M059J (cell line): ENCODE measurements at regions not wholly inside any gene's neighbourhood (a gene's known extent, or its start where the extent isn't known, plus 50 kb on each side); places are given as distances from the start of the nearest gene placed in this dataset.
A peak's percentile ranks its signal among the peaks of the same experiment; 100 is the strongest.

Experiments used
- DNase-seq: peaks from one replicate; pipeline ENCODE4 v3.0.0-alpha.2; 2012; ENCODE audit warnings: low read depth

DNA sequence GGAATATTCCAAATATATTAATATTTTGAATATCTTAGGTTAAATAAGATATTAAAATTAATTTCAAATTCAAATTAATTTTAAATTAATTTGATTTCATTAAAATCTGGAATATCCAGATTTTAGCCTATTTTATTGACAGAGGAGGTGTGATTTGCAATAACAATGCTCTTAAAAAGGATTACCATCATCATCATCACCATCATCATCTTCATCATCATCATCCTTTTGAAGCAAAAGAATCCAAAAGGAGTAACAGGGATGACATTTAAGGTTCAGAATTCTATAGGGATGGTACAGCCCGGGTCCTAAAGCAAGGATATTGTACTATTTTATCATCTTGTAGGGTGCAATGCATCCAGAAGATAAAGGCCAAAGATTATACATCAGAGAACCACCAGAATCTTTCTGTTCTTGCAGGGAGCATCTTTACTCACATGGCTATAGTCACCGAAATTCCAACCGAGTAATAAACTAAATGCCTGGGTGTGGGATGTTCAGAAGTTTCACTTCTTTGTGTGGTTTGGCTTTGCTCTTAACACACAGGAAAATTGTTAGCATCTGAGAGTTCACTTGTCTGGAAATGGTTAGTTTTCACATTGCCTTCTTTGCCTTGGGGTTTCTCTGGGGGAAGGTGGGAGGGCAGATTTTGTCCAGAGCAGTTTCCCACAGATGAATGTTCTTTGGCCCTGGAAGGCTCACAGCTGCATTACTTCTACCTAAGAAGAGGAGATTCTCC, 99.1 kb upstream of the ITGA6 start:
- no peak for DNase-seq

GRCh38 chr2:172329416-172329773, 98.0 kb upstream of the ITGA6 start:
- DNase-seq, result no peak

GRCh38 chr2:172329774-172330671, 97.4 kb upstream of the ITGA6 start:
- DNase-seq, result no peak

DNA sequence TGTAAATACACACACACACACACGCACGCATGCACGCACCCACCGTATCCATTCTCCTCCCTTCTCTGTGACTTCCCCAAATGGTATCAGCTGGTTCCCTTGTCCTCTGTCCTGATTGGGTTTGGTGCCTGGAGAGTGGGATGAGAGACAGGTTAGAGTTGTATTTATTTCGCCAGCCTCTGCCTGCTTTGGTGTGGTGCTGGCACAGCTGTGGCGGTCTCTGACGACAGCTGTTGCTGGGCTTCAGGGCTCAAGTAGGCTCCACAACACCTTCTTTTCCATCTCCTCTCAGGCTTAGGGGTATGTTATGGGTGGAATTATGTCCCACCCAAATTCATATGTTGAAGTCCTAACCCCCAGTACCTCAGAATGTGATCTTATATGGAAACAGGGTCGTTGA, 94.9 kb upstream of the ITGA6 start:
- no peak for DNase-seq

DNA sequence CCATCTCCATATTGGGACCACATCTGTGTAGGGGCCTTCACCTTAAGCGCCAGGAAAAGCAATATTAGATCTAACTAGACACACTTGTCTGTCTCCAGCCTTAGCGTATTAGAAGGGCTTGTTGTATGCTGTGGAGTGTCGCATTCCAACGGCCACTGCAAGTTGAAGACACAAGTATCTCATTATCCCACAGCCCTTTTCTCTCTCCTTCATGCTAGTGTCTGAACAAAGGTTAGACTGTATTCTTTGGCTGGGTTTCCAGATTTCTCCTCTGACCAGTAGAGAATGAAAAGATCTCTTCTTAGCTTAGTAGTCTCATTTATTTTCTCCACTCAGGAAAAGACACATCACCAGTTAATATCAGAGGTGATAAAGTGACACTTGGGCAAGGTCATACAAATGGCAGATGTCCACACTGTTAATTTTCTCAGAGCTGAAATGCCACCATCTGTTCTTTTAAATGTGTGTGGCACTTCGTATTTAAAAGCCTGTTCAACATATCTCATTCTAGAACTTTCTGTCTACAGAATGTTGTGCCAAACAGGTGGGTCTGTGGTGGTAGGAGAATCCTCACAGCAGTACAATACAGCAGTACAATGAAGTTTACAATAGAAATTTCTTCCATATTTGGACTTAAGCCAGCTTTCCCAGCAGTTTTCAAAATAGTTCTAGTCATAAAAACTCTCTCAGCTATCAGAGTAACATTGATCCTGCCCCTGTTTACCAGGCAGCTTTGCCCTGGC, 94.0 kb upstream of the ITGA6 start:
- DNase-seq, result no peak

- DNase-seq, result no peak
These were observed 93.4 kb upstream of the ITGA6 start for GRCh38 chr2:172333978-172334330.

DNA sequence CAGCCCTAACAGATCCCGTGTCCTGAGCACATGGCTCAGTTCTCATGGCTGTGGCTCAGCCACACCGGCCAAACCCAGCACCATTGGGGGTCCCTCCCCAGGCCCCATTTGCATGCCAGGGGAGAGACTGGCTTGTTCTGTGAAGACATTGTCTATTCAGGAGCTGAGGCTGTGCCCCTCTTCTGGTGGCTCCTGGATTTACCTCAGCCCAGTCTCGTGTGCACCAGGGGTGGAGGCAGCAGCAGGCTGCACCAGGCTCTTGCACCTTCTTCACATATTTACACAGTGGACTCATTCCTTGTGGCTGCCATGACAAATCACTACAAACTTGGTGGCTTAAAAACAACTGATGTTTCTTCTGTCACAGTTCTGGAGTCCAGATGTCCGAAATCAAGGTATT, 92.4 kb upstream of the ITGA6 start:
- DNase-seq, result no peak

- no peak for DNase-seq
These were observed 91.7 kb upstream of the ITGA6 start for GRCh38 chr2:172335736-172336135.

DNA sequence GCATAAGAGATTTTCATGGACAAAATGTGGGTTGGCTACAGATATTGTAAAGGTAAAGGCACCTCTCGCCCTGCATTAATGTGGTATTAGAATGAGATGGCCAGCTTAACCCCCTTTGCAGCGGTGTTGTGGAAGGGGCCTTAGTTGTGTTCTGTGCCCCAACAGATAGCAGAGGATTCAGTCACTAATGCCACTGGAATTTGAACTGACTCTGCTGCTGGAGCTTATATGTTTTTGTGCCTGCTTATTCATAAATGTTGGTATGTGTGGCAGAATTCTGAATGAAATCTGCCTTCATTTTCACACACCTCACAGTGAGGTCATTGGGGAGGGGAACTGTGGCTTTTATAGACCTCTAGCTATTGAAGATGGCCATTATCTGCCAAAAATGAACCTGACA, 90.7 kb upstream of the ITGA6 start:
- DNase-seq, result peak; percentile 14

DNA sequence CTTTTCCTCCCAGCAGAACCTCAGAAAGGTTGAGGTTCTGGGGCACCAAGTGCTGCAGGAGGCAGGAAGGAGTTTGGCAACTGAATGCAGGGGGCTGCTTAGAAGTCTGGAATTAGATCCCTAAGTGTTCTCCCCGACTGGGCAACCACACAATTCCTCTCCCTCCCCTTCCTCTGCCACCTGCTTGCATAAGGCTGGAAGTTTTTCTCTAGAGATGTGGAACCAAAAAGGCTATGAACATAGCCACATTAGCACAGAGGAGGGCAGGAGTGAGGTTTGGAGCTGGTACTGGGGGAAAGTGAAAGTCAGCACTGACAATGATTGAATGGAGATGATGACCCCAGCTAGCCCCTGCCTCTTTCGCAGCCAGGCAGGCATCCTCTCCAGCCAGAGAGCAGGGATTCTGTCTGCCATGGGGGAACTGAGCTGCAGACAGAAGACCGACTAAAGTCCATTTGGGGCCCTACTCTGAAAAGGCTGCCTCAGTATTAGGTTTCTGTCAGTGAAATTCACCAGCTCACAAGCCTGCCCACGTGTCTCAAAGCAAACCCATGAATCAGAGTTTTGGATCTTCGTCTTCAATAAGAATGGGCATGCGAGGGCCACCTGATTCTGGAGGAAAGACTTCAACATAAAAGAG, 87.9 kb upstream of the ITGA6 start:
- peak; percentile 35 for DNase-seq

DNA sequence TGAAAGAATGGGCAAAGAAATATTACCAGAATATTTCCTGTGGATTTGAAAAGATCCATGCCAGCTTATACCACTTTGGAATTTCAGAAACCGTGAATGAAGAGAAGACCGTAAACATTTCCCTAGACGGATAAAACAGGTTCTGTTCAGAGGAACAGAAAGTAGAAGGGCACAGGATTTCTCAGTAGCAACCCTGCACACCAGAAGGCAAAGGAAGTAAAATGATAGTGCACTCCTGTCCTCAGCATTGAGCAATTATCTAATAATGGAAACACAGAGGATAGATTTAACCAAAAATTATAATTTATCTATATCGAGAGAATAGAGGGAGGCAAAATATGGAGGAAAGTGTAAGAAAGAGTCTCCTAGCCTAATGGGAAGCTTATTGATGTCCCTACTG, 87.0 kb upstream of the ITGA6 start:
- peak; percentile 20 for DNase-seq

DNA sequence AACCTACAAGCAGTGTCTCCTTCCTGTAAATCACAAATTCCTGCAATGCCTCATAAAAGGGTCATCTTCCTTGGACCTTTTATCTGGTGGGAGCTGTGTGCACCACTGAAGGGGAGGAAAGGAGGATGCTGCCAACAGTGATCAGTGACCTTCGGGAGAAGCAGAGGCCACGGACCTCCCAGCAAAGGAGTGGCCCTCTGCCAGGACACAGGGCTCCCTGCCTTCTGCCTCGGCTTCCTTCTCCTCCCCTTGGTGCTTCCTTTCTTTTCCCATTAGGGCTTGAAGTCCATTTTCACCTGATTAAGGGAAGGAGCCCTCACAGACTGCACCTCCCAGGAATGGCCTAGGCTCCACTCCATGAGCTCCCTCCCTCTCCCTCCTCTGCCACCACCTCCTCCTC, 85.3 kb upstream of the ITGA6 start:
- DNase-seq, result no peak

- no peak for DNase-seq
These were observed 84.8 kb upstream of the ITGA6 start for GRCh38 chr2:172342611-172343010.

- DNase-seq, result no peak
These were observed 83.2 kb upstream of the ITGA6 start for GRCh38 chr2:172344159-172344558.

DNA sequence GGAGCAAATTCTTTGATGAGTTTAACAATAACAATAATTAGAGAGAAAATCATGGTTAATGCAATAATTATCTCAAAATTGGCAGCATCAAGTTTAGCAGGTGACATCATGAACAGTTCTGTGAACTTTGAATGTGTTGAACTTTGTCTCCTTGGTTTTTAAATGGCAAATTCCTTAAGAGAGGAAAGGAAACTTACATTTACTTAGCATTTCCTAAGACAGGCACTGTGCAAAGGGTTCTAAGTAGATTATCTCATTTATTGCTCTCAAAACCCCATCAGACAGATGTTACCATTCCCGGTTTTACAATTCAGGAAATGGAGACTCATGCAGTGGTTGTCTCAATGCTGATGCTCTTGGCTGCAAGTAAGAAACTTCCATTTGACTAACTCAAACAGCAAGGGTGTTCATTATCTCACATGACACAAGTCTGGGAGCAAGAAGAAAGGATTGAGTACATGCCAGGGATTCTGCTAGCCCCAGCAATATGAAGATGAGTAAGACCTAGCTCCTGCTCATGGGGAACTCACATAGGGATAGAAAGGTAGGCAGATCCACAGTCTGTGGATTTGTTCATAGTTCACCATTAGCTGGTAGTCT, 81.3 kb upstream of the ITGA6 start:
- DNase-seq, result no peak

DNA sequence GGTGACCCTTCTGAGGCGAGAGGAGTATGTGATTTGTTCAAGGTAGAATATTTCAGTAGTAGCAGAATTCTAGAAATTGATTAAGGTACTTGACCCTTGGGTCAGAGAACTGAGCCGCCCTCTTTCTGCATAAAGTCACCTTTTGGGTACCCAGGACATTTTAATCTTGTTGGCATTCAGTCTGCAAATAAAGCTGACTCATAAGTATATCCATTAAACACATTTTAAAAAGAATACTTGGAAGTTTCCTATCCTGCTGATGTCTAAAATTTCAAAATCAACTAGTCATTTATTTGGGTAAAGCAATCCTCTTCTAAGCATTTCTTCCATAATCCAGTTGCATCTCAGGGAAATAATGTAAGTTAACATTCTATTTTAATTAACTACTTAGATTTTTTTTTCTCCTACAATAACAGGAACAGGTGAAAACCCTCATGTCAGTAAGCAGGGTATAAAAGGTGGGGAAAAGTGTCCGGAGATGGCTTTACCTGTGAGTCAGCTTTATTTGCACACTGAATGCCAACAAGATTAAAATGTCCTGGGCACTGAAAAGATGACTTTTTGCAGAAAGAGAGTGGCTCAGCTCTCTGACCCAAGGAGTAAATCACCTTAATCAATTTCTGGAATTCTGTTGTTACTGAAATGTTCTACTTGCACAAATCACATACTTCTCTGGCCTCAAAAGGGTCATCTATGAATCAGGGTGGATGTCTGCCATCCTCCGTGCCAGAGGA, 78.7 kb upstream of the ITGA6 start:
- DNase-seq, result no peak

DNA sequence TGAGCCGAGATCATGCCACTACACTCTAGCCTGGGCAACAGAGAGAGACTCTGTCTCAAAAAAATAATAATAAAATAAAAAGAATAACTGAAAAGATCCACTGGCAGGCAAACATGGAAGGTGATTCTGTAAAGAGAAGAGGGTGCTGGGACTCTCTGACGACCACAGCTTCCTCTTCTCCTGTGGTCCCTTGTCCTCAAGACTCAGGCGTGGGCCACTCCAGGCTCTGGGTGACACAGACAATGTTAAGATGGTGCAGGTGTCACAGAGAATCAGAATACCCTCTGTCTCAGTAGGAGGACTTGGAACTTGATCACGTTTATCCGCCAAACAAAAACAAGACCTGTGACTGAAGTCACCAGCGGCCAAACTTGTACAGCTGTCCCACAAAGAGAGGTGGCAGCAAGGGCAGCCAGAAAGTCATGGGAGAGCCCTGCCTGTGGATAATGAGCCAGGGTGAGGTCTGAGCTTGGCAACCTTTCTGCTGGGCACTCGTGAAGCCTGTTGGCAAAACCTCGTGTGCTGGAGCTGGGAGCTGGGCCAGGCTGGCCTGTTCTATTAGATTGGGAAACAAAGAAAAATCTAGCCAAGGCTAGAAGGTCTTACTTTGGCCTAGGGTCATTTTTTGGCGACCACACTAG, 76.4 kb upstream of the ITGA6 start:
- no peak for DNase-seq

GRCh38 chr2:172351586-172351985, 75.8 kb upstream of the ITGA6 start:
- DNase-seq, result no peak

GRCh38 chr2:172354347-172354746, 73.0 kb upstream of the ITGA6 start:
- no peak for DNase-seq

DNA sequence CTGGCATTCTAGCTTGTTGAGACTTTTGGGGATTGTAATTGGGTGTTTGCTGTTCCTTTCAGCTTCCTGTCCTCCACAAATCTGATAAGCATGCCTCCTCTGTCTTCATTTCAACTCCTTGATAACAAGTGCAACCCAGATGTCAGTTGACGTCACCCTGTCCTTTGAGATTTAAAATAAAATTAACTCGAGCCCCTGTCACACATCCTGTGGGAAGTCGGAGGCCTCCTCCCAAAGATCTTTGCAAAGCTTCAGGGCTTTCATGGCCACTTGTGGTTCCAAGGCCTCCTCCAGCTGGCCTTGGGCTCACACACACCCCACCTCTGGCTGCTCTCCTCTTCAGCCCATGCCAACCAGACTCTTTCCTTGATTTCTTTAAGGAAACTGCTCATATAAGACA, 69.9 kb upstream of the ITGA6 start:
- no peak for DNase-seq
